ENCODE measurements at regions not wholly inside any gene's neighbourhood (a gene's known extent, or its start where the extent isn't known, plus 50 kb on each side); places are given as distances from the start of the nearest gene placed in this dataset.
A peak's percentile ranks its signal among the peaks of the same experiment; 100 is the strongest.

DNA sequence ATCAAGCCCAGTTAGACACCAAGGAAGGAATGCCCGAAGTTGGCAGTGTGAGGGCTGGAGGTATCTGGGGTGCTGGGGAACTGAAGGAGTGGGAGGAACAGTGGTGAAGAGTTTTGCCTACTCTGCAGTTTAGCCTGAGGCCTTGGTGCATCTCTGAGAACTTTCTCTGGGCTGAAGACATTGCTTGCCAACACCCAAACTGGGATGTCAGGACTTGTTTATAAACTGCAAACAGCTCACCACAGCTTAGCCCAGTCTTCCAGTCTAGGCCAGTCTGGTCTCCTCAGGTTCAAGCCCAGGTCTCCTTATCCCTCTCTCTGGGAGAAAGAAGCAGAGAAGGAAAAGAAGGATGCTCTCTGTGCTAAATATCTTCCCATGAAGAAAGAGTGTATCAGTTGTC is 68.0 kb upstream of the BOC start:
- Mint-ChIP-seq H3K4me1 (ENCODE audit: unreplicated experiment) (peaks cover 26% of the 10 kb centered on the region), H3K27me3 (ENCODE audit: unreplicated experiment) (peaks cover 3% of the 10 kb centered on the region), H3K36me3 (ENCODE audit: unreplicated experiment) (no peaks in the 10 kb centered on the region), H3K4me3 (ENCODE audit: unreplicated experiment) (no peak overlapping the region), H3K9me3 (ENCODE audit: unreplicated experiment) (no peaks in the 10 kb centered on the region), H3K27ac (ENCODE audit: unreplicated experiment) (no peak overlapping the region)
- DNase-seq (ENCODE audit: extremely low spot score, unreplicated experiment), result no peak
- TF ChIP-seq, protein P1, sequence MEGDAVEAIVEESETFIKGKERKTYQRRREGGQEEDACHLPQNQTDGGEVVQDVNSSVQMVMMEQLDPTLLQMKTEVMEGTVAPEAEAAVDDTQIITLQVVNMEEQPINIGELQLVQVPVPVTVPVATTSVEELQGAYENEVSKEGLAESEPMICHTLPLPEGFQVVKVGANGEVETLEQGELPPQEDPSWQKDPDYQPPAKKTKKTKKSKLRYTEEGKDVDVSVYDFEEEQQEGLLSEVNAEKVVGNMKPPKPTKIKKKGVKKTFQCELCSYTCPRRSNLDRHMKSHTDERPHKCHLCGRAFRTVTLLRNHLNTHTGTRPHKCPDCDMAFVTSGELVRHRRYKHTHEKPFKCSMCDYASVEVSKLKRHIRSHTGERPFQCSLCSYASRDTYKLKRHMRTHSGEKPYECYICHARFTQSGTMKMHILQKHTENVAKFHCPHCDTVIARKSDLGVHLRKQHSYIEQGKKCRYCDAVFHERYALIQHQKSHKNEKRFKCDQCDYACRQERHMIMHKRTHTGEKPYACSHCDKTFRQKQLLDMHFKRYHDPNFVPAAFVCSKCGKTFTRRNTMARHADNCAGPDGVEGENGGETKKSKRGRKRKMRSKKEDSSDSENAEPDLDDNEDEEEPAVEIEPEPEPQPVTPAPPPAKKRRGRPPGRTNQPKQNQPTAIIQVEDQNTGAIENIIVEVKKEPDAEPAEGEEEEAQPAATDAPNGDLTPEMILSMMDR (IDR thresholded peaks at IDR 0.05), result no peak

DNA sequence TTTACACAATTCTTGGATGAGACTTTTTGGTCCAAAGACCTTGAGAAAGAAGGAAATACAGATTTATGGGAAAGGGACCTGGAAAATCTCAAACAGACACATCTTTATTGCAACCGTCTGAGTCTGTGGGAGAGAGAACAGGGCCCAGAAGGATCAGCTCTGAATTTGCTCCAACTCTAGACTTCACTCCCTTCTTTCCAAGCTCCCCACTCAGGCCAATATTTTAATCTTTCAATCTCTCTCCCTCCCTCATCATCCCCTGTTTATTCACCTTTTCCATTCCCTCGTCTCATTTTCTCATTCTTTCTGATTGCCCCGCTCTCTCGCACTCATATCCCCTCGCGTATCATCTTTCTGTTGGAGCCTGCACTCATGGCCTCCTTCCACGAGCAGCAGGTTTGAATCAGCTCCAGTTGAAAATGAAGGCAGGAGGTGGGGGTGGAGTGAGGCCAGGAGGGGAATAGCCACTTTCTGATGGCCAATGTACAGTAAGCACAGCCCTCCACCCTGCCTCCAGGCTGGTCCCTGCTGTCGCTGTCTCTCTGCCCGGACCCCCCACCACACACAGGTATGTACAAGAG is 63.6 kb upstream of the BOC start:
- peaks cover 57% of the 10 kb centered on the region for H3K4me1 Mint-ChIP-seq (ENCODE audit: unreplicated experiment)
- TF ChIP-seq, protein P1 (IDR thresholded peaks at IDR 0.05), result no peak

DNA sequence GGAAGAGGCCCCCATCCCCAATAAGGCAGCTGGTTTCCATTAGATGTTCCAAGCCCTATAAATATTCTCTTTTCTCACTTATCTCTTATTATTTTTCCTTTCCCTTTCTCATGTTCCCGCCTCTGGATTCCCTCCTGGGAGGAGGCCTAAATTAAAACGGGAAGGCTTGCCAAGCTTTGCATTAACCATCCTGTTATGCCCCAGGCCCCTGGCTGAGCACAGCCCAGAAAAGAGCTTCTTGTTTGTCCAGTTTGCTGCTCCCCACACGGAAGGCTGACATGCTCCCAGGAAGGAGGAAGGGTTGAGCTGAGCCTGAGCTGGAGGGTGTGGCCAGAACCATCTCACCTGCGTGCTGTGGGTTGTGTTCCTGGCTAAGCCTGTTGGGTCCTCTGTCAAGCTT is 63.1 kb upstream of the BOC start:
- DNase-seq (ENCODE audit: extremely low spot score, unreplicated experiment), result no peak
- TF ChIP-seq, protein P1 (IDR thresholded peaks at IDR 0.05), result no peak

More for the DNA sequence above, 63.6 kb upstream of the BOC start:
- H3K27me3 Mint-ChIP-seq (ENCODE audit: unreplicated experiment), result peaks cover 3% of the 10 kb centered on the region
- no peaks in the 10 kb centered on the region for H3K9me3 Mint-ChIP-seq (ENCODE audit: unreplicated experiment)
- H3K4me3 Mint-ChIP-seq (ENCODE audit: unreplicated experiment), result no peak overlapping the region
- peak overlapping the region; percentile 81 for H3K27ac Mint-ChIP-seq (ENCODE audit: unreplicated experiment)
- DNase-seq (ENCODE audit: extremely low spot score, unreplicated experiment), result no peak
- H3K36me3 Mint-ChIP-seq (ENCODE audit: unreplicated experiment), result no peaks in the 10 kb centered on the region

DNA sequence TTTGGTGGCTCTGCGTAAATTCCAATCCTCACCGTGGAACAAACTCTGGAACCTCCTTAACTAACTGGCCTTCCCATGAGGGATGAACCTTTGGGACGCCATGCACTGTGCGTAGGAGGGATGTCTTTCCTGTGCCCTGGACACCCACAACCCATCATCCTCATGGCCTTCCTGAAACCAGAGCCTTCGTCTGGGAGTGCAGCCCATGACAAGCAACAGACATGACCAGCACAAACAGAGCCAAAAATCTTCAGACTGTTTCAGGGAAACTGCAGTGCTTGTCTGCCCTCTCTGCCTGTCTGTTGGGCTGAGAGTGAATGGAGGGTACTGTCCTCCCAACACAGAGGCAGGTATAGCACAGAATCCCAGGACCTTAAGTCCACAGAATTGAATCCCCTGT is 61.1 kb upstream of the BOC start:
- Mint-ChIP-seq H3K27ac (ENCODE audit: unreplicated experiment) (no peak overlapping the region), H3K27me3 (ENCODE audit: unreplicated experiment) (no peaks in the 10 kb centered on the region), H3K4me1 (ENCODE audit: unreplicated experiment) (peaks cover 74% of the 10 kb centered on the region), H3K9me3 (ENCODE audit: unreplicated experiment) (no peaks in the 10 kb centered on the region), H3K36me3 (ENCODE audit: unreplicated experiment) (no peaks in the 10 kb centered on the region), H3K4me3 (ENCODE audit: unreplicated experiment) (no peak overlapping the region)
- TF ChIP-seq, protein P1 (IDR thresholded peaks at IDR 0.05), result no peak
- no peak for DNase-seq (ENCODE audit: extremely low spot score, unreplicated experiment)

More for the DNA sequence above, 63.1 kb upstream of the BOC start:
- Mint-ChIP-seq H3K9me3 (ENCODE audit: unreplicated experiment) (no peaks in the 10 kb centered on the region), H3K4me3 (ENCODE audit: unreplicated experiment) (no peak overlapping the region), H3K27ac (ENCODE audit: unreplicated experiment) (peak overlapping the region; percentile 81), H3K4me1 (ENCODE audit: unreplicated experiment) (peaks cover 61% of the 10 kb centered on the region), H3K27me3 (ENCODE audit: unreplicated experiment) (peaks cover 3% of the 10 kb centered on the region), H3K36me3 (ENCODE audit: unreplicated experiment) (no peaks in the 10 kb centered on the region)

DNA sequence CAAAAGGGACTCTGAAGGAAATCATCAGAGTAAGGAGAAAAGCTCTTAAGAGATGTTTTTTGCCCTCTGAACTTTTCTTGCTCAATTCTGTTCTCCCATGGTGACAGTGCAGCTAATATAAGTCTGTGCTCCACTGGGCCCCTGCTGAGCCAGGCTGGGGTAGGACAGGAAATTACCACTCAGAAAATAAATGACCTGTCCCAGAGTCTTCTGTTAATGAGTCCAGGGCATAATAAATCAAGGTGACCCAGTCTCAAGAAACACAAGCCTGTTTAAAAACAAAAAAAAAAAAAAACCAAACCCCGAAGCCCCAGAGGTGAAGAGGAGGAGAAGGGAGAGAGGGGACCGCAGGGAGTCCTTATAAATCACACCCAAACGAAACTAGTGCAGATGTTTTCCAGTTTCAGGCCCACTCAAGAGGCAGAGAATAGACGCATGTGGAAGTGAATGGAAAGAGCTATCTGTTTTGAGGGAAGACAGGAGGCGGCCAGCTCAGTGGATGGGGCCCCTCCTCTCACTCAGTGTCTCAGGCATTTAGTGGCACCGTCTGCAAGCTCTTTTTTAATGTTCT is 59.8 kb upstream of the BOC start:
- TF ChIP-seq, protein P1 (IDR thresholded peaks at IDR 0.05), result no peak
- H3K9me3 Mint-ChIP-seq (ENCODE audit: unreplicated experiment), result no peaks in the 10 kb centered on the region
- no peak overlapping the region for H3K4me3 Mint-ChIP-seq (ENCODE audit: unreplicated experiment)
- peak overlapping the region; percentile 81 for H3K27ac Mint-ChIP-seq (ENCODE audit: unreplicated experiment)
- H3K36me3 Mint-ChIP-seq (ENCODE audit: unreplicated experiment), result no peaks in the 10 kb centered on the region
- no peaks in the 10 kb centered on the region for H3K27me3 Mint-ChIP-seq (ENCODE audit: unreplicated experiment)
- peaks cover 64% of the 10 kb centered on the region for H3K4me1 Mint-ChIP-seq (ENCODE audit: unreplicated experiment)
- DNase-seq (ENCODE audit: extremely low spot score, unreplicated experiment), result no peak
